Loucy (cell line): ENCODE measurements at regions not wholly inside any gene's neighbourhood (a gene's known extent, or its start where the extent isn't known, plus 50 kb on each side); places are given as distances from the start of the nearest gene placed in this dataset.

ENCODE experiments used
- H2AFZ ChIP-seq: fragments of 200-600 bp; sonication (generic); 2 replicates; pipeline ENCODE4 v1.6.0; 2016; ENCODE audit warnings: antibody characterized with exemption, mild to moderate bottlenecking, low read length, moderate library complexity
- H3F3A ChIP-seq: fragments of 200-600 bp; 2 replicates; pipeline ENCODE4 v1.6.0; 2016; ENCODE audit warnings: antibody characterized with exemption, low read depth, mild to moderate bottlenecking
- H3K27me3 ChIP-seq: fragments of 200-600 bp; sonication (generic); 2 replicates; pipeline ENCODE4 v1.6.1; 2014; ENCODE audit warnings: low read length, mild to moderate bottlenecking; ENCODE audit not compliant: insufficient read depth, poor library complexity, severe bottlenecking
- H3K36me3 ChIP-seq: fragments of 200-600 bp; sonication (generic); 2 replicates; pipeline ENCODE4 v1.6.1; 2016; ENCODE audit warnings: low read length; ENCODE audit not compliant: insufficient read depth
- H3K4me1 ChIP-seq: fragments of 200-600 bp; sonication (generic); 2 replicates; pipeline ENCODE4 v1.5.1; 2014; ENCODE audit warnings: low read length, mild to moderate bottlenecking; ENCODE audit not compliant: insufficient read depth, poor library complexity, severe bottlenecking
- H3K4me2 ChIP-seq: fragments of 200-600 bp; sonication (generic); 2 replicates; pipeline ENCODE4 v1.6.0; 2014; ENCODE audit warnings: antibody characterized with exemption, low read length, low read depth, mild to moderate bottlenecking; ENCODE audit not compliant: poor library complexity, severe bottlenecking
- H3K4me3 ChIP-seq: fragments of 200-600 bp; sonication (generic); 2 replicates; pipeline ENCODE4 v1.5.1; 2014; ENCODE audit warnings: low read length, mild to moderate bottlenecking, mixed read lengths; ENCODE audit not compliant: poor library complexity, severe bottlenecking
- H3K79me2 ChIP-seq: fragments of 200-600 bp; sonication (generic); 2 replicates; pipeline ENCODE4 v1.6.1; 2014; ENCODE audit warnings: low read length; ENCODE audit not compliant: insufficient read depth
- H3K9ac ChIP-seq: fragments of 200-600 bp; sonication (generic); 2 replicates; pipeline ENCODE4 v1.6.0; 2014; ENCODE audit warnings: mild to moderate bottlenecking, low read depth, low read length, moderate library complexity; ENCODE audit not compliant: poor library complexity, severe bottlenecking
- H3K9me2 ChIP-seq: fragments of 200-600 bp; sonication (generic); replicated peaks from 2 replicates; pipeline ENCODE4 v1.6.1; 2016; ENCODE audit warnings: low read depth, low read length, mixed read lengths
- H3K9me3 ChIP-seq: fragments of 200-600 bp; sonication (generic); 2 replicates; pipeline ENCODE4 v1.6.1; 2014; ENCODE audit warnings: mild to moderate bottlenecking, antibody characterized with exemption, low read length, low read depth; ENCODE audit not compliant: insufficient read depth
- H4K20me1 ChIP-seq: fragments of 200-600 bp; sonication (generic); 2 replicates; pipeline ENCODE4 v1.6.0; 2014; ENCODE audit warnings: antibody characterized with exemption, low read length, mild to moderate bottlenecking; ENCODE audit not compliant: insufficient read depth, poor library complexity, severe bottlenecking
- EZH2phosphoT487 ChIP-seq: fragments of 200-600 bp; IDR thresholded peaks from 2 replicates; pipeline ENCODE4 v1.6.1; 2018; ENCODE audit warnings: antibody characterized with exemption, mild to moderate bottlenecking, moderate library complexity, borderline replicate concordance
- TF ChIP-seq, protein P1 (sequence below): fragments of 200-600 bp; sonication (generic); conservative IDR thresholded peaks from 2 replicates; pipeline ENCODE4 v1.5.1; 2014; ENCODE audit warnings: mild to moderate bottlenecking, antibody characterized with exemption, low read length

DNA sequence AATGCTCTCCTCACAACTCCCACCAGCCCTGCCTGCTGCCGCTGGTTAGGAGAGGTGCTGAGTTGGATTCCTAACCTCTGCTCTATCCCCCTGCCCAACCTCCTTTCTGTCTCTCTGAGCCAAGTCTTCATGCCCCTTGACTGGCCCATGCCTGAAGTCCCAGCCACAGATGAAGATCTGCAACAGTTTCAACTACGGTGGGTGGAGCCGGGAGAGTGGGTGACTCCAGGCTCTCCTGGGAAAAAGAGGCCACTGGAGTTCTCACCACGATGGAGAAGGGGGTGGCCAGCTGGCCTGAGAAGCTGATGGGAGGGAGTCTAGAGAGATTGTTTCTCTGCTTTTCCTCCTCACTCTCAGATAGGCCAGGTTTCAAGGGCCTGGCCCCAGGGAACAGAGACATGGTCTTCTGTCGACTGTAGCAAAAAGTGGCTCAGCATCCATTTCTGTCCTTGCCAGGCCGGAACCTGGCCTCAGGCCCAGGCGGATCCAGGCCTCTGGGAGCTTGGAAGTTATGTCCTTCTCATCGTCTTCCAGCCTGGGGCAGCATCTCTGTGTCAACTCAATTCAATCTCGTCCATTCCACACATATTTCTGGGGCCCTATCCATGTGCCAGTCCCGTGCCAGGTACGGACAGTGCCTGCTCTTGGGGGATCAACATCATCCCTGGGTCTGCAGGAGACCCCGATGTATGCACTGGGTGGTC is 75.3 kb downstream of the INHBB start:
- H3K27me3 ChIP-seq, result no peaks in the 10 kb centered on the region

DNA sequence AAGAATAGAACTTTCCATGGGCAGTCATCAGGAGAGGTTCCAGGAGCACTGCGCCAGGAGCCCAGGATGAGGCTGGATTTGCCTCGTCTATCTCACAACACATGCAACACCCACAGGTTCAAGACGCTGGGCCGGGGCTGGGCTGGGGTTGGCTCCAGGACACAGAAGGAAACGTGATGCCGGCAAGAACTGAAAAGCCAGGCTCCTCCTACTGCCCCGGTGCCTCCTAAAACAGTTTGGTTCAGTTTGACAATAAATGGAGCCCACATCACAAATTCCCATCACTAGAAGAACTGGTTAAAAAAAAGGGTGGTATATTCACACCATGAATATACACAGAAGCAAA is 75.9 kb downstream of the INHBB start:
- H2AFZ ChIP-seq, result no peak overlapping the region
- no peaks in the 10 kb centered on the region for H3K9me3 ChIP-seq
- H3F3A ChIP-seq, result no peaks in the 10 kb centered on the region
- no peak for TF ChIP-seq EZH2phosphoT487
- TF ChIP-seq, protein P1, sequence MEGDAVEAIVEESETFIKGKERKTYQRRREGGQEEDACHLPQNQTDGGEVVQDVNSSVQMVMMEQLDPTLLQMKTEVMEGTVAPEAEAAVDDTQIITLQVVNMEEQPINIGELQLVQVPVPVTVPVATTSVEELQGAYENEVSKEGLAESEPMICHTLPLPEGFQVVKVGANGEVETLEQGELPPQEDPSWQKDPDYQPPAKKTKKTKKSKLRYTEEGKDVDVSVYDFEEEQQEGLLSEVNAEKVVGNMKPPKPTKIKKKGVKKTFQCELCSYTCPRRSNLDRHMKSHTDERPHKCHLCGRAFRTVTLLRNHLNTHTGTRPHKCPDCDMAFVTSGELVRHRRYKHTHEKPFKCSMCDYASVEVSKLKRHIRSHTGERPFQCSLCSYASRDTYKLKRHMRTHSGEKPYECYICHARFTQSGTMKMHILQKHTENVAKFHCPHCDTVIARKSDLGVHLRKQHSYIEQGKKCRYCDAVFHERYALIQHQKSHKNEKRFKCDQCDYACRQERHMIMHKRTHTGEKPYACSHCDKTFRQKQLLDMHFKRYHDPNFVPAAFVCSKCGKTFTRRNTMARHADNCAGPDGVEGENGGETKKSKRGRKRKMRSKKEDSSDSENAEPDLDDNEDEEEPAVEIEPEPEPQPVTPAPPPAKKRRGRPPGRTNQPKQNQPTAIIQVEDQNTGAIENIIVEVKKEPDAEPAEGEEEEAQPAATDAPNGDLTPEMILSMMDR, result no peak
- no peaks in the 10 kb centered on the region for H3K36me3 ChIP-seq
- H3K4me1 ChIP-seq, result no peaks in the 10 kb centered on the region
- no peaks in the 10 kb centered on the region for H3K9me2 ChIP-seq
- H3K4me3 ChIP-seq, result no peak overlapping the region
- H3K79me2 ChIP-seq, result no peaks in the 10 kb centered on the region
- no peak overlapping the region for H3K9ac ChIP-seq
- H3K27me3 ChIP-seq, result no peaks in the 10 kb centered on the region
- H4K20me1 ChIP-seq, result no peaks in the 10 kb centered on the region
- H3K4me2 ChIP-seq, result no peak overlapping the region

More for the DNA sequence above, 75.3 kb downstream of the INHBB start:
- no peak overlapping the region for H3K4me3 ChIP-seq
- no peaks in the 10 kb centered on the region for H4K20me1 ChIP-seq
- H3K9me3 ChIP-seq, result no peaks in the 10 kb centered on the region
- no peaks in the 10 kb centered on the region for H3K36me3 ChIP-seq
- no peaks in the 10 kb centered on the region for H3K9me2 ChIP-seq
- no peak overlapping the region for H3K4me2 ChIP-seq
- TF ChIP-seq, protein P1, result no peak
- TF ChIP-seq EZH2phosphoT487, result no peak
- no peaks in the 10 kb centered on the region for H3F3A ChIP-seq
- no peaks in the 10 kb centered on the region for H3K4me1 ChIP-seq
- H3K9ac ChIP-seq, result no peak overlapping the region
- no peaks in the 10 kb centered on the region for H3K79me2 ChIP-seq
- no peak overlapping the region for H2AFZ ChIP-seq

- Histone ChIP-seq H3K9ac (no peak overlapping the region), H3K36me3 (no peaks in the 10 kb centered on the region), H4K20me1 (no peaks in the 10 kb centered on the region), H3K4me3 (no peak overlapping the region), H3K9me2 (no peaks in the 10 kb centered on the region), H3K79me2 (no peaks in the 10 kb centered on the region), H2AFZ (no peak overlapping the region), H3F3A (no peaks in the 10 kb centered on the region), H3K27me3 (no peaks in the 10 kb centered on the region), H3K4me1 (no peaks in the 10 kb centered on the region), H3K9me3 (no peaks in the 10 kb centered on the region), H3K4me2 (no peak overlapping the region)
- TF ChIP-seq, protein P1, result no peak
- TF ChIP-seq EZH2phosphoT487, result no peak
Observed at GRCh38 chr2:120422465-120423160, 76.7 kb downstream of the INHBB start.
